ENCODE measurements at regions not wholly inside any gene's neighbourhood (a gene's known extent, or its start where the extent isn't known, plus 50 kb on each side); places are given as distances from the start of the nearest gene placed in this dataset.

GRCh38 chr4:38493066-38493465 lies 170.9 kb upstream of the KLF3 start:
- no peak for TF ChIP-seq RAD21 (conservative IDR thresholded peaks at IDR 0.05)
- TF ChIP-seq CTCF (IDR thresholded peaks at IDR 0.05; ENCODE audit: poor library complexity, severe bottlenecking) = no peak
- no peak for TF ChIP-seq EZH2 (IDR thresholded peaks at IDR 0.05; ENCODE audit: borderline replicate concordance, insufficient read depth, low read length, poor library complexity, severe bottlenecking)
- no peak for TF ChIP-seq POLR2AphosphoS5 (IDR thresholded peaks at IDR 0.05)
- Histone ChIP-seq H4K20me1 (ENCODE audit: insufficient read depth) (no peaks in the 10 kb centered on the region), H3K79me2 (replicated peaks; ENCODE audit: insufficient read depth, low read length) (no peaks in the 10 kb centered on the region), H3K36me3 (ENCODE audit: insufficient read depth, low read length) (no peaks in the 10 kb centered on the region), H3K4me3 (ENCODE audit: low read length) (no peak overlapping the region), H3K4me2 (ENCODE audit: low read length) (no peak overlapping the region), H3K9me3 (ENCODE audit: low read length) (no peaks in the 10 kb centered on the region), H3K9ac (ENCODE audit: low read length) (no peak overlapping the region), H3K27me3 (ENCODE audit: insufficient read depth, low read depth, low read length) (no peaks in the 10 kb centered on the region), H2AFZ (ENCODE audit: low read depth, low read length) (no peak overlapping the region), H3K27ac (ENCODE audit: low read length) (no peak overlapping the region), H3K9me2 (ENCODE audit: insufficient read depth, low read length) (no peaks in the 10 kb centered on the region), H3F3A (ENCODE audit: insufficient read depth, low read length, poor library complexity, severe bottlenecking) (no peaks in the 10 kb centered on the region)

- H3K79me2 ChIP-seq (replicated peaks; ENCODE audit: insufficient read depth, low read length) = no peaks in the 10 kb centered on the region
- TF ChIP-seq EP300 (conservative IDR thresholded peaks at IDR 0.05; ENCODE audit: poor library complexity, severe bottlenecking) (no peak), EZH2 (IDR thresholded peaks at IDR 0.05; ENCODE audit: borderline replicate concordance, insufficient read depth, low read length, poor library complexity, severe bottlenecking) (no peak), TAF1 (IDR thresholded peaks at IDR 0.05; ENCODE audit: low read depth) (no peak), MXI1 (conservative IDR thresholded peaks at IDR 0.05; ENCODE audit: poor library complexity, severe bottlenecking) (no peak), RAD21 (conservative IDR thresholded peaks at IDR 0.05) (no peak), POLR2AphosphoS5 (IDR thresholded peaks at IDR 0.05) (no peak), REST (IDR thresholded peaks at IDR 0.05; ENCODE audit: borderline replicate concordance) (no peak), CTCF (IDR thresholded peaks at IDR 0.05; ENCODE audit: poor library complexity, severe bottlenecking) (no peak), SMC3 (conservative IDR thresholded peaks at IDR 0.05; ENCODE audit: poor library complexity) (no peak)
- H3K4me2 ChIP-seq (ENCODE audit: low read length) = no peak overlapping the region
- H3K9me2 ChIP-seq (ENCODE audit: insufficient read depth, low read length) = no peaks in the 10 kb centered on the region
- no peaks in the 10 kb centered on the region for H3K36me3 ChIP-seq (ENCODE audit: insufficient read depth, low read length)
- H3K27ac ChIP-seq (ENCODE audit: low read length) = no peak overlapping the region
- no peaks in the 10 kb centered on the region for H3F3A ChIP-seq (ENCODE audit: insufficient read depth, low read length, poor library complexity, severe bottlenecking)
- no peaks in the 10 kb centered on the region for H3K27me3 ChIP-seq (ENCODE audit: insufficient read depth, low read depth, low read length)
- no peak overlapping the region for H3K9ac ChIP-seq (ENCODE audit: low read length)
- no peaks in the 10 kb centered on the region for H3K9me3 ChIP-seq (ENCODE audit: low read length)
- H4K20me1 ChIP-seq (ENCODE audit: insufficient read depth) = no peaks in the 10 kb centered on the region
- H3K4me3 ChIP-seq (ENCODE audit: low read length) = no peak overlapping the region
- no peak overlapping the region for H2AFZ ChIP-seq (ENCODE audit: low read depth, low read length)
Measured at GRCh38 chr4:38495446-38495845, 168.6 kb upstream of the KLF3 start.
